ENCODE measurements at regions not wholly inside any gene's neighbourhood (a gene's known extent, or its start where the extent isn't known, plus 50 kb on each side); places are given as distances from the start of the nearest gene placed in this dataset.

DNA sequence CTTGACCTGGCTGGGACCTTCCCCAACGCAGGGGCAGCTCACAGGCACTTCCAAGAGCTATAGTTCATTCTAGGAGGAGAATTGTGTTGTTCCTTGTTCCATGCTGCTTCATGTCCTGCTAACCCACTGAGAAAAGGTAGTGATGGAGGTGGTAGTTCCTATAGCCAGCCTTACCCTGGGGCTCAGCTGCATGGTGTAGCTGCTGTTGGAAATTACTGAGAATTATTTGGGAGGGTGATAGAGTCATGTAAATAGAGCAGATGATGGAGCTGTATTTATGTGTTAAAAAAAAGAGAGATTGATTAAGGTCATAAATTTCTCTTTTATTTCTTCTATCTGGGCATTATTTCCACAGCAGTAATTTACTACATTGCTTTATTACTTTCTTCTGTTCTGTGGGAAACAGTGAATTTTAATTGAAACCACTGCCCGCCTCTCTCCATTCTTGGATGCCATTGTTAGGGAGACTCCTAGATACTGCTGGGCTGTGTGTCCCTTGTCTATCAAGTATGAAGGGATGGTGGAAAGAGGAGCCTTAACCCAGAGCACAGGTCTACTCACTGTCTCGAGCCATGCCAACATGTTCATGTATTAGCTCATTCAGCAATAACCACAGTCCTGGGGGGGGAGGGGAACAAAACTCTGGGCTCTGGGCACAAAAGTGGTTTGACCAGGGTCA, 309.2 kb downstream of the FAT3 start:
- intact Hi-C loops (cut with DNase I), result no loop called here
- no peak for TF ChIP-seq POLR2A (IDR thresholded peaks at IDR 0.05)
- TF ChIP-seq, protein P1, sequence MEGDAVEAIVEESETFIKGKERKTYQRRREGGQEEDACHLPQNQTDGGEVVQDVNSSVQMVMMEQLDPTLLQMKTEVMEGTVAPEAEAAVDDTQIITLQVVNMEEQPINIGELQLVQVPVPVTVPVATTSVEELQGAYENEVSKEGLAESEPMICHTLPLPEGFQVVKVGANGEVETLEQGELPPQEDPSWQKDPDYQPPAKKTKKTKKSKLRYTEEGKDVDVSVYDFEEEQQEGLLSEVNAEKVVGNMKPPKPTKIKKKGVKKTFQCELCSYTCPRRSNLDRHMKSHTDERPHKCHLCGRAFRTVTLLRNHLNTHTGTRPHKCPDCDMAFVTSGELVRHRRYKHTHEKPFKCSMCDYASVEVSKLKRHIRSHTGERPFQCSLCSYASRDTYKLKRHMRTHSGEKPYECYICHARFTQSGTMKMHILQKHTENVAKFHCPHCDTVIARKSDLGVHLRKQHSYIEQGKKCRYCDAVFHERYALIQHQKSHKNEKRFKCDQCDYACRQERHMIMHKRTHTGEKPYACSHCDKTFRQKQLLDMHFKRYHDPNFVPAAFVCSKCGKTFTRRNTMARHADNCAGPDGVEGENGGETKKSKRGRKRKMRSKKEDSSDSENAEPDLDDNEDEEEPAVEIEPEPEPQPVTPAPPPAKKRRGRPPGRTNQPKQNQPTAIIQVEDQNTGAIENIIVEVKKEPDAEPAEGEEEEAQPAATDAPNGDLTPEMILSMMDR (IDR thresholded peaks at IDR 0.05), result no peak
- Histone ChIP-seq H3K36me3 (no peaks in the 10 kb centered on the region), H3K4me3 (no peak overlapping the region), H3K9me3 (no peaks in the 10 kb centered on the region), H3K27ac (no peak overlapping the region), H3K4me1 (no peaks in the 10 kb centered on the region), H3K27me3 (no peaks in the 10 kb centered on the region)
- no peak for ATAC-seq
- DNase-seq, result no peak
- 73 to 79% (median 75%) methylated on average over 3 of the region's 3 CpGs for WGBS, 4 donors

DNA sequence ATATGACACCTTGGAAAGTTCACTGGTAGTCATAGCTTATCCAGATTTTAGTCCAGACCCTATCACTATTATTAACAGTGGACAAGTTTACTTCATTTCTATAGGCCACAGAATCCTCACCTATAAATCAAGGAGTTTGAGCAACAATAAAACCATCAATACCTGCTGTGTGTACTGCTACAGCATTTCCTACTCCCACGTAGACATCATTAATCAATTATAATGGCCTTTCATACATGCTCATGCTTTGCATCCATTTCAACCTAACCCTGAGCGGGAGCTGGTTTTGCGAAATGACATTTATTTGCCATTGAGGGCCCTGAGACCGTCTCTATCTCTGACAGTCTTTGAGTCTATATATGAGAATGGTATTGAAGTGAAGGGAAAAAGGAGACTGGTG, 312.3 kb downstream of the FAT3 start:
- no peak overlapping the region for H3K27ac ChIP-seq
- no peaks in the 10 kb centered on the region for H3K27me3 ChIP-seq
- H3K9me3 ChIP-seq, result no peaks in the 10 kb centered on the region
- H3K4me1 ChIP-seq, result no peaks in the 10 kb centered on the region
- H3K4me3 ChIP-seq, result no peak overlapping the region
- no peak for ATAC-seq
- no peaks in the 10 kb centered on the region for H3K36me3 ChIP-seq
- WGBS, 4 donors, result 68 to 73% (median 72%) methylated on average over 4 of the region's 4 CpGs
- TF ChIP-seq, protein P1 (IDR thresholded peaks at IDR 0.05), result no peak
- TF ChIP-seq POLR2A (IDR thresholded peaks at IDR 0.05), result no peak
- intact Hi-C loops (cut with DNase I), result no loop called here
- DNase-seq, result no peak

DNA sequence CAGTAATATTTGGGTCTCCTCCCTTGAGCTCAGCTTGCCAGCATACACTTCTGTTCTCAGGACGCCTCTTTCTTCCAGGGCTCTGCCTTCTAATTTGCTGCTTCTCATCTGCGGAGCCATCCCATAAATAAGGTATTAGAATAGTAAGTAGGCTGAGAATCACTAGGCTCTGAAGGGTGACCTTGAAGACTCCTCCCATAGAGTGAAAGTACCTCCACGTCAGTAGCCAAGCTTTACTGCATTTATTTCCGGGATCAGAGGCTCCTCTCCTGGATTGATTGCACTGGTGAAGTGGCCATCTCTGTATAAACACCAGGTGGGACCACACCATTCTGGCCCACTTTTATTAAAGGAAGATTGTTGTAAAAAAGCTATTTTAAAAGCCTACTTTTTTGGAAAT, 315.5 kb downstream of the FAT3 start:
- ATAC-seq (no peak), DNase-seq (no peak)
- Histone ChIP-seq H3K9me3 (no peaks in the 10 kb centered on the region), H3K4me3 (no peak overlapping the region), H3K36me3 (no peaks in the 10 kb centered on the region), H3K4me1 (no peaks in the 10 kb centered on the region), H3K27me3 (no peaks in the 10 kb centered on the region), H3K27ac (no peak overlapping the region)
- intact Hi-C loops (cut with DNase I), result no loop called here
- TF ChIP-seq POLR2A (IDR thresholded peaks at IDR 0.05), result no peak
- TF ChIP-seq, protein P1 (IDR thresholded peaks at IDR 0.05), result no peak
- WGBS, 4 donors, result 85 to 91% (median 87%) methylated on average over 4 of the region's 4 CpGs

DNA sequence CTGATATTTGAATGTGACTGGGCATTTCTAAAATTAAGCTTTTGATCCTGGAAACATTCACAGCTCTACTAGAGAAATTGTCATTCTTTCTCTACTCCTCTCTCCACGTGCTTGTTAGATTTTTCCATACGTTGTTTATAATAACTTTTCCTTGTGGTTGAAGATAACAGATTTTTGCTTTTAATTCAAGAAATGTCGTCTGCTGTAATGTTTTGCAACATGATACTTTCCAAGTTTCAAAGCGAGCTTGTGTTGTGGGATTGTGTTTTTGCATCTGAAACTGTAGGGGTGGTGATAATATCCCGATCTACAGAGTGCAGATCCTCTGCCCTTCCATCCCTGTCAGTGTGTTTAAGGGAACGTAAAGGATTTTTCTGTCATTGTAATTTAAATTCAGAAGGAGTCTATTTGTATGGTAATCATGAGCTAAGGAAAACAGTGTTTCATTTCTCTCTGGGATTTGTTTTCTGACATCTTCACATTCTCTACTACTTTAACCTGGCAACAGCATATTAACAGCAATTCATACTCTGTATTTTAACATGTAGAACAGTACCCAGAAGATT, 321.4 kb downstream of the FAT3 start:
- no peak overlapping the region for H3K27ac ChIP-seq
- ATAC-seq (no peak), DNase-seq (no peak)
- WGBS, 4 donors, result 49 to 60% (median 55%) methylated on average over 6 of the region's 6 CpGs
- no peak for TF ChIP-seq POLR2A (IDR thresholded peaks at IDR 0.05)
- TF ChIP-seq, protein P1 (IDR thresholded peaks at IDR 0.05), result no peak
- no peaks in the 10 kb centered on the region for H3K4me1 ChIP-seq
- intact Hi-C loops (cut with DNase I), result no loop called here
- H3K36me3 ChIP-seq, result no peaks in the 10 kb centered on the region
- H3K9me3 ChIP-seq, result no peaks in the 10 kb centered on the region
- no peak overlapping the region for H3K4me3 ChIP-seq
- H3K27me3 ChIP-seq, result peaks cover 0 to 3% (median 0%) of the 10 kb centered on the region in 9 donors

Data from heart left ventricle (tissue), 16 donors.